CD8-positive, alpha-beta memory T cell (primary cell): ENCODE measurements at regions not wholly inside any gene's neighbourhood (a gene's known extent, or its start where the extent isn't known, plus 50 kb on each side); places are given as distances from the start of the nearest gene placed in this dataset.
"Not testable (repeated sequence)": the region's sequence is repeated elsewhere in the genome, so short reads cannot be mapped to it uniquely, and the experiment has no call there.

ENCODE experiments used
- CTCF ChIA-PET: fragments of 350-600 bp; sonication (Branson Sonifier 250); formaldehyde crosslinking; loops from one replicate; lab custom pipeline; 2021; ENCODE audit warnings: antibody characterized with exemption; lab: Charles Lee
- POLR2A ChIA-PET: fragments of 350-600 bp; sonication (Branson Sonifier 250); formaldehyde crosslinking; loops from one replicate; lab custom pipeline; 2021; ENCODE audit warnings: antibody characterized with exemption; lab: Charles Lee
- DNase-seq, 5 donors: peaks; one replicate each; pipeline versions ENCODE4 v3.0.0 to v3.0.0-alpha.2; 2020 to 2022; ENCODE audit warnings: mixed read lengths in 1 of 5
- H3K27ac ChIP-seq: one replicate; pipeline ENCODE4 v1.7.0; 2013; ENCODE audit warnings: low read depth, mild to moderate bottlenecking, low read length, moderate library complexity
- H3K27me3 ChIP-seq: 2 replicates; pipeline ENCODE4 v1.7.0; 2013; ENCODE audit warnings: low read length, mild to moderate bottlenecking; ENCODE audit not compliant: insufficient read depth, poor library complexity, severe bottlenecking
- H3K36me3 ChIP-seq: 2 replicates; pipeline ENCODE4 v1.7.0; 2013; ENCODE audit warnings: mild to moderate bottlenecking, low read length, moderate library complexity; ENCODE audit not compliant: insufficient read depth
- H3K4me1 ChIP-seq: 2 replicates; pipeline ENCODE4 v1.7.0; 2013; ENCODE audit warnings: mild to moderate bottlenecking, low read length, moderate library complexity; ENCODE audit not compliant: insufficient read depth
- H3K4me3 ChIP-seq: 2 replicates; pipeline ENCODE4 v1.7.0; 2013; ENCODE audit warnings: mild to moderate bottlenecking, low read length
- H3K9me3 ChIP-seq: 2 replicates; pipeline ENCODE4 v1.7.0; 2013; ENCODE audit warnings: mild to moderate bottlenecking, low read length
- H3K27ac Mint-ChIP-seq, 8 donors: one replicate each; pipeline ENCODE4 v1.8.0; 2020 to 2021; ENCODE audit warnings: mixed read lengths in 8 of 8, mild to moderate bottlenecking in 6 of 8, inconsistent platforms in 3 of 8, moderate library complexity in 3 of 8
- H3K27me3 Mint-ChIP-seq, 2 donors: one replicate each; pipeline ENCODE4 v1.8.0; 2020 to 2021; ENCODE audit warnings: mixed read lengths in 2 of 2, mild to moderate bottlenecking in 1 of 2, moderate library complexity in 1 of 2
- H3K36me3 Mint-ChIP-seq, 3 donors: one replicate each; pipeline ENCODE4 v1.8.0; 2020 to 2021; ENCODE audit warnings: mixed read lengths in 3 of 3, inconsistent platforms in 1 of 3, mild to moderate bottlenecking in 1 of 3
- H3K4me1 Mint-ChIP-seq, 3 donors: one replicate each; pipeline ENCODE4 v1.8.0; 2020 to 2021; ENCODE audit warnings: mixed read lengths in 3 of 3, inconsistent platforms in 1 of 3, mild to moderate bottlenecking in 1 of 3
- H3K4me3 Mint-ChIP-seq, 7 donors: one replicate each; pipeline ENCODE4 v1.8.0; 2020 to 2021; ENCODE audit warnings: mixed read lengths in 7 of 7, mild to moderate bottlenecking in 6 of 7, moderate library complexity in 4 of 7, inconsistent platforms in 2 of 7
- H3K9me3 Mint-ChIP-seq, 5 donors: one replicate each; pipeline ENCODE4 v1.8.0; 2020 to 2022; ENCODE audit warnings: mixed read lengths in 5 of 5, mild to moderate bottlenecking in 3 of 5, moderate library complexity in 2 of 5, inconsistent platforms in 1 of 5

DNA sequence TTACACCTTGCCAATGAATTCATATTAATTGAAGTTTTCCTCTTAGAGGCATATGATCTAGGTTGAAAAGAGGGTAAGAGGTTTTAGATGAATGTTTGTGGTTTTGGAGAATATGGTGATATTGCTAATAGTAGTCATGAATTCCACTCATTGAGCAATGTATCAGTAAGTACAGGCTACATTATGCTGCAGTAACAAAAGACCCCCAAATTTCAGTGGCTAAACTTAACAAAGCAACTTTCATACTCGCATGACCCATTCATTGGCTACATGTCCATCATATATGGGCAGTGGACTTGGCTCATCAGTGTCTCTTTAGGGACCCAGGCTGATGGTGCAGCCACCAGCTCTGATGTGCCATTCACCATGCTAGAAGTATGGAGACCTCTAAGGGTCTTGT is 196.6 kb upstream of the MYL2 start:
- H3K4me3 ChIP-seq, result no peak overlapping the region
- H3K27me3 Mint-ChIP-seq, result peaks cover 11 to 48% of the 10 kb centered on the region in 2 donors
- no peak for DNase-seq
- H3K36me3 ChIP-seq, result no peaks in the 10 kb centered on the region
- no peaks in the 10 kb centered on the region for H3K9me3 ChIP-seq
- H3K27ac Mint-ChIP-seq, result no peak overlapping the region
- peaks cover 0 to 5% (median 2%) of the 10 kb centered on the region in 3 donors for H3K4me1 Mint-ChIP-seq
- no peaks in the 10 kb centered on the region for H3K4me1 ChIP-seq
- ChIA-PET CTCF (no interaction called here), POLR2A (no interaction called here)
- peaks cover 0 to 1% (median 0%) of the 10 kb centered on the region in 5 donors for H3K9me3 Mint-ChIP-seq
- no peak overlapping the region for H3K4me3 Mint-ChIP-seq
- no peaks in the 10 kb centered on the region for H3K27me3 ChIP-seq
- H3K36me3 Mint-ChIP-seq, result no peaks in the 10 kb centered on the region
- H3K27ac ChIP-seq, result no peak overlapping the region

DNA sequence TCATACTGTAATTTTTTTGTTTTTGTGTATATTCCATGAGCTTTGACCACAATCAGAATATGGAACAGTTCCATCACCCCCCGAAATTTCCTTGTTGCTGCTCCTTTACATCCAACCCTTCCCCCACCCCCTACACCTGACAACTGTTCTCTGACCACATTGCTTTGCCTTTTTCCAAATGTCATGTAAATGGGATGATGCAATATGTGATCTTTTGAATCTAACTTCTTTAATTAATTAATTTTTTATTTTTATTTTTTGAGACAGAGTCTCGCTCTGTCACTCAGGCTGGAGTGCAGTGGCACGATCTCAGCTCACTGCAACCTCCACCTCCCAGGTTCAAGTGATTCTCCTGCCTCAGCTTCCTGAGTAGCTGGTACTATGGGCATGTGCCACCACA is 192.9 kb upstream of the MYL2 start:
- H3K27ac ChIP-seq, H3K27me3 ChIP-seq, H3K4me1 Mint-ChIP-seq, H3K4me1 ChIP-seq, CTCF ChIA-PET, H3K9me3 Mint-ChIP-seq, H3K36me3 Mint-ChIP-seq, H3K4me3 ChIP-seq, H3K9me3 ChIP-seq, H3K27ac Mint-ChIP-seq, H3K4me3 Mint-ChIP-seq, H3K36me3 ChIP-seq, DNase-seq, POLR2A ChIA-PET: not testable (repeated sequence)
- peaks cover 6 to 47% of the 10 kb centered on the region in 2 donors for H3K27me3 Mint-ChIP-seq

DNA sequence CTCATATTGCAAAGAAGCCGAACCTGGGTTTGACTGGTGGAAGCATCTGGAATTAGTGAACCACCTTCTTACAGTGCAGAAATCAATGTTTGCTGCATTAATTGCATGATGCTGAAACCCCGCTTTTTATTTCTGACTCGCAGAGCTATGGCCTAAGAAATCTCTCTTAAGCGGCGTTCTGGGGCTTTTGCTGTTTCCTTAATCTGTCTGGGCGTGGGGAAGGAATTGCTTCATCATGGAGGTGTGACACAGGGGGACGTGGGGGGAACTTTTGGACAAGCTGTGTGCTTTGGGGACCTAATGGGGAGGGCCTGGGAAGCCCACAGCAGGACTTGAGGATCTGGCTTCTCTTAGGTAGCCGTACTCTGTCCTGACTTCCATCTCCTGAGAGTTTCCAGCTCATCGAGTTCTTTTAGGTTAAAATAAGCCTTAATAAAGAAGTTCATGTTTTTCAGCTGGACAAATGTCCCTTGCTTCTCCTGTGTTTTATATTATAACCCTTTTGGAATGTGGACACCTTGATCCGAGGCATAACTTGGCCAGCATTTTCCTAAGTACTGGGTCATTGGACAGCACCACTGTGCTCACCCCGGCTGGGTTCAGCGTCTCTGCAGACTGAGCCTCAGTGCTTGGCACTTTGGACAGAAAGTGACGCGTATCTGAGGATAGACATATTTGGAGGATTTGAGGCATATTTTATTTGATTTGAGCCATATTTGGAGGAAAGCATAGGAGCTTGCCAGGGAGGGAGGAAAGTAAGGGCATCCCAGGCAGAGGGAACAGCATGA is 192.1 kb upstream of the MYL2 start:
- Mint-ChIP-seq H3K27me3 (peaks cover 4 to 46% of the 10 kb centered on the region in 2 donors), H3K4me3 (no peak overlapping the region), H3K4me1 (peaks cover 0 to 5% (median 5%) of the 10 kb centered on the region in 3 donors), H3K27ac (no peak overlapping the region), H3K36me3 (peaks cover 0 to 2% (median 0%) of the 10 kb centered on the region in 3 donors), H3K9me3 (peaks cover 0 to 1% (median 0%) of the 10 kb centered on the region in 5 donors)
- no peaks in the 10 kb centered on the region for H3K4me1 ChIP-seq
- H3K36me3 ChIP-seq, result no peaks in the 10 kb centered on the region
- H3K27me3 ChIP-seq, result no peaks in the 10 kb centered on the region
- POLR2A ChIA-PET, result no interaction called here
- no peak overlapping the region for H3K27ac ChIP-seq
- H3K9me3 ChIP-seq, result no peaks in the 10 kb centered on the region
- no peak overlapping the region for H3K4me3 ChIP-seq
- CTCF ChIA-PET, result no interaction called here
- DNase-seq, result no peak

DNA sequence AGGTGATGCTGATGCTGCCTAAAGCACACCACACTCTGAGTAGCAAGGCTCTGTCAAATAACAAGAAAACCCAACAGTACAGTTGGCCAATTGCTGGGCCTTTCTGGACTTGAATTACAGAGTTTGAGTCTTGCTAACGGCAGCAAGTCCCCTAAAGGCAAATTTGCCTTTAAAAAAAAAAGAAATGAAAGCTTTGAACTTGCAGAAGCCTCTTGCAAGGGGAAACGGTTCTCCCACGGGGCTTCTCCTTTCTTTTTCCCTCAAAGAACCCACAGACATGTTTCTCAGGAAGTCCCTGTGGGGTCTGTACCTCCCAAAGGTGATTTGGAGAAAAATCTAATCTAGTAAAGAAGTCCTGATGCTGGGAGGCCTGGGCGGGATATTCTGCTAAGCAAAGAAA is 191.3 kb upstream of the MYL2 start:
- H3K36me3 ChIP-seq, result no peaks in the 10 kb centered on the region
- H3K9me3 ChIP-seq, result no peaks in the 10 kb centered on the region
- no peak overlapping the region for H3K4me3 ChIP-seq
- Mint-ChIP-seq H3K27me3 (peaks cover 6 to 48% of the 10 kb centered on the region in 2 donors), H3K4me3 (no peak overlapping the region), H3K4me1 (peaks cover 0 to 5% (median 5%) of the 10 kb centered on the region in 3 donors), H3K9me3 (peaks cover 0 to 1% (median 0%) of the 10 kb centered on the region in 5 donors), H3K36me3 (peaks cover 0 to 2% (median 0%) of the 10 kb centered on the region in 3 donors), H3K27ac (peak overlapping the region in 1 of 8 donors; percentile 72)
- POLR2A ChIA-PET, result no interaction called here
- no peaks in the 10 kb centered on the region for H3K27me3 ChIP-seq
- H3K4me1 ChIP-seq, result no peaks in the 10 kb centered on the region
- CTCF ChIA-PET, result no interaction called here
- no peak for DNase-seq
- no peak overlapping the region for H3K27ac ChIP-seq

DNA sequence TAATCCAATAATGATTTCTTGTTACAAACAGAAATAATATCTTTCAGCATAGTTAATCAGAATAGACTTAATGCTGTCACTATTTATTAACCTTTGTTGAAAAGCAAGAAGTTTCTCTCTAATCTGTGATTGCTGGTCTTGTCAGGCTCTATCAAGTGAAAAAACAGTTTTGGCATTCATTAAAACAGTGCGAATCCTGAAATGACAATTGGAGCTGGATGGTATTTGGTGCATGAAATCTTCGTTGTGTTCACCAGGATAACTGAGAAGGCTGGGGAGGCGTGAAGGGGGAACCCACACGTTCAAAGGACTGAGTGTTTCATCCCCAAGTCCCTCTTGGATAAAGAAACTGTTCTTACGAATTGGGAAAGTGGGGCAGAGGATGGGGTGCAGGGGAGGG is 190.2 kb upstream of the MYL2 start:
- Mint-ChIP-seq H3K9me3 (no peaks in the 10 kb centered on the region), H3K27me3 (peaks cover 8 to 46% of the 10 kb centered on the region in 2 donors), H3K27ac (no peak overlapping the region), H3K36me3 (peaks cover 0 to 2% (median 0%) of the 10 kb centered on the region in 3 donors), H3K4me1 (peaks cover 0 to 5% (median 5%) of the 10 kb centered on the region in 3 donors), H3K4me3 (no peak overlapping the region)
- Histone ChIP-seq H3K27me3 (no peaks in the 10 kb centered on the region), H3K9me3 (no peaks in the 10 kb centered on the region), H3K36me3 (no peaks in the 10 kb centered on the region), H3K4me3 (no peak overlapping the region), H3K27ac (no peak overlapping the region), H3K4me1 (no peaks in the 10 kb centered on the region)
- DNase-seq, result no peak
- POLR2A ChIA-PET, result no interaction called here
- CTCF ChIA-PET, result no interaction called here

DNA sequence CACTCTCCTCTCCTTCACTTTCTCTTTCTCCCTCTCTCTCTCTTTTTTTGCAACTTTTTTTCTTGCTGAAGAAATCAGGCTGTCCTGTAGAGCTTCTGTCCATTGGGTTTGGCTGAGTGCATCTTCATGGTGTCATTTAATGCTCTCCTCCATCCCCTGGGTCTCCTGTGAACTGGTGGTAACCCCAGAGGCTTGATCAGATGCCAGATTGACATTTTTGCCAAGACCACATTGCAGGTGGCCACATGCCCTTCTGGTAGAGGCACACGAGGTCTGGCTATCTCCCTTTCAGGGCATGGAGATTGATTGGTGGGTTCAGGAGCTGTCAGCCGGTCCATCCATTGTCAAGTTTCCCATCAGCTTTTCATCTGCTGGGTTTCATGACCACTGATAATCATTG is 188.3 kb upstream of the MYL2 start:
- no peak for DNase-seq
- peaks cover 0 to 2% (median 0%) of the 10 kb centered on the region in 3 donors for H3K36me3 Mint-ChIP-seq
- no peak overlapping the region for H3K4me3 Mint-ChIP-seq
- peaks cover 11 to 41% of the 10 kb centered on the region in 2 donors for H3K27me3 Mint-ChIP-seq
- ChIA-PET POLR2A (no interaction called here), CTCF (no interaction called here)
- H3K27me3 ChIP-seq, result no peaks in the 10 kb centered on the region
- H3K36me3 ChIP-seq, result no peaks in the 10 kb centered on the region
- H3K4me1 Mint-ChIP-seq, result peaks cover 0 to 5% (median 5%) of the 10 kb centered on the region in 3 donors
- H3K27ac Mint-ChIP-seq, result no peak overlapping the region
- H3K9me3 Mint-ChIP-seq, result no peaks in the 10 kb centered on the region
- H3K27ac ChIP-seq, result no peak overlapping the region
- H3K4me1 ChIP-seq, result no peaks in the 10 kb centered on the region
- H3K9me3 ChIP-seq, result no peaks in the 10 kb centered on the region
- no peak overlapping the region for H3K4me3 ChIP-seq

DNA sequence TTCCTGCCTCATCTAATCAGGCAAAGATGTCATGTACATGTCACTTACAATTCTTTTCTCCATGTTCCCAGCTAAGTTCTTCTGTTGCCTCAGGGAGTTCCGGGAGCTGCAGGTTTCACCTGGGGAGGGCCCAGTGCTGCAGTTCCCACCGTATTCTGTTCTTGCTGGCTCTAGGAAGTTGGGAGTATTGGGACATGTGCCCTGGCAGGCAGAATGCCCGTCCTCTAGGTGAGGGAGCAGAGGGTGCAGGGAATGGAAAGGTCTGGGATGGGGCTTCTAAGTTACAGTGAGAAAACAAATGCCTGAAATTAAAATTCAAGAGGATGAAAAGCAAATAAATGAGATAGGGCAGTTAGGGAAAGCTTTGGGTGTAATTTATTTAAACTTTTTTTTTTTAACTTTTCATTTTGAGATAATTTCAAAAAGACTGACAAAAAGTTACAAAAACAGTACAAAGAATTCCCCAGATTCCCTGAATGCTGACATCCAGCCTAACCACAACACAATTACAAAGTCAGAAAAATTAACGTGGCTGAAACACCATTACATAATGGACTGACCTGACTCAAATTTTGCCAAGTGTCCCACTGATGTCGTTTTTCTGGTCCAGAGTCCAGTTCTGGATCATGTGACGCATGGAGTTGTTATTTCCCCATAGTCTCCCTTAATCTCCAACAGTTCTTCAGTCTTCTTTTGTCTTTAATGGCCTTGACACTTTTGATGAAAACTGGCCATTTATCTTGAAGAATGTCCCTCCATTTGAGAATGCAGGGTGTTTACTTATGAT is 187.2 kb upstream of the MYL2 start:
- H3K27me3 ChIP-seq, result no peaks in the 10 kb centered on the region
- peaks cover 0 to 5% (median 5%) of the 10 kb centered on the region in 3 donors for H3K4me1 Mint-ChIP-seq
- H3K27ac ChIP-seq, result no peak overlapping the region
- H3K4me3 Mint-ChIP-seq, result no peak overlapping the region
- DNase-seq, result no peak
- H3K4me3 ChIP-seq, result no peak overlapping the region
- CTCF ChIA-PET, result no interaction called here
- POLR2A ChIA-PET, result no interaction called here
- H3K27me3 Mint-ChIP-seq, result peaks cover 11 to 41% of the 10 kb centered on the region in 2 donors
- H3K36me3 Mint-ChIP-seq, result peaks cover 0 to 2% (median 0%) of the 10 kb centered on the region in 3 donors
- no peaks in the 10 kb centered on the region for H3K4me1 ChIP-seq
- H3K9me3 ChIP-seq, result no peaks in the 10 kb centered on the region
- H3K9me3 Mint-ChIP-seq, result no peaks in the 10 kb centered on the region
- no peak overlapping the region for H3K27ac Mint-ChIP-seq
- no peaks in the 10 kb centered on the region for H3K36me3 ChIP-seq

DNA sequence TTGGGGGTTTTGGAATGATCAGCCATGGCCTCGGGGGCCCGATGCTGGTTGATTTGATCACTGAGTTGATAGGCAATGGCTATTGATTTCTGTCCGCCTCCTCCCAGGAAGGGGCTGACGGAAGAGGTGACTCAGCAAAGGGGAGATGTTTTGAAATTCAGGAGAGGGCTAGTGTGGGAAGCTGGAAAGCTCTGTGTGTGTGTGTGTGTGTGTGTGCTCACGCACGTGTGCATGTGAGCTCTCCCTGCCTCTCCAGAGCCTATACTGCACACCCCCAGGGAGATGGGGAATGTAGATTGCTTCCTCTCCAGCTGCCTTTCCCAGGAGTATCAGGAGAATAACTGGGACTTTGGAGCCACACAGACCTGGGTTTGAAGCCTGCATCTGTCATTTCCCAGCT is 184.9 kb upstream of the MYL2 start:
- CTCF ChIA-PET, result no interaction called here

More for the DNA sequence above, 184.9 kb upstream of the MYL2 start:
- H3K27me3 ChIP-seq, result no peaks in the 10 kb centered on the region
- H3K9me3 Mint-ChIP-seq, result no peaks in the 10 kb centered on the region
- H3K9me3 ChIP-seq, result no peaks in the 10 kb centered on the region
- POLR2A ChIA-PET, result no interaction called here
- H3K27me3 Mint-ChIP-seq, result peaks cover 11 to 40% of the 10 kb centered on the region in 2 donors
- H3K4me1 Mint-ChIP-seq, result no peaks in the 10 kb centered on the region
- no peak overlapping the region for H3K4me3 ChIP-seq
- H3K27ac Mint-ChIP-seq, result no peak overlapping the region
- H3K36me3 Mint-ChIP-seq, result peaks cover 0 to 2% (median 0%) of the 10 kb centered on the region in 3 donors
- no peaks in the 10 kb centered on the region for H3K4me1 ChIP-seq
- no peak overlapping the region for H3K27ac ChIP-seq
- no peak for DNase-seq
- H3K36me3 ChIP-seq, result no peaks in the 10 kb centered on the region
- no peak overlapping the region for H3K4me3 Mint-ChIP-seq
